ENCODE measurements at regions not wholly inside any gene's neighbourhood (a gene's known extent, or its start where the extent isn't known, plus 50 kb on each side); places are given as distances from the start of the nearest gene placed in this dataset.
"Not testable (repeated sequence)": the region's sequence is repeated elsewhere in the genome, so short reads cannot be mapped to it uniquely, and the experiment has no call there.

- Histone ChIP-seq H3K36me3 (ENCODE audit: control insufficient read depth, insufficient read depth, low read length) (no peaks in the 10 kb centered on the region), H3K4me3 (ENCODE audit: low read depth, low read length) (no peak overlapping the region), H3K27me3 (ENCODE audit: control insufficient read depth, insufficient read depth, low read length) (no peaks in the 10 kb centered on the region)
- DNase-seq (ENCODE audit: low read depth): no peak
- no peak for FAIRE-seq
- no peak for TF ChIP-seq CTCF (IDR thresholded peaks at IDR 0.05; ENCODE audit: insufficient read depth, low read length, severe bottlenecking)
Observed at GRCh38 chr21:28126521-28127174, 866.0 kb downstream of the LTN1 start.

- FAIRE-seq: no peak
- no peak for DNase-seq (ENCODE audit: low read depth)
- TF ChIP-seq CTCF (IDR thresholded peaks at IDR 0.05; ENCODE audit: insufficient read depth, low read length, severe bottlenecking): no peak
- Histone ChIP-seq H3K4me3 (ENCODE audit: low read depth, low read length) (no peak overlapping the region), H3K36me3 (ENCODE audit: control insufficient read depth, insufficient read depth, low read length) (no peaks in the 10 kb centered on the region), H3K27me3 (ENCODE audit: control insufficient read depth, insufficient read depth, low read length) (no peaks in the 10 kb centered on the region)
Observed at GRCh38 chr21:28124541-28124940, 868.1 kb downstream of the LTN1 start.

DNA sequence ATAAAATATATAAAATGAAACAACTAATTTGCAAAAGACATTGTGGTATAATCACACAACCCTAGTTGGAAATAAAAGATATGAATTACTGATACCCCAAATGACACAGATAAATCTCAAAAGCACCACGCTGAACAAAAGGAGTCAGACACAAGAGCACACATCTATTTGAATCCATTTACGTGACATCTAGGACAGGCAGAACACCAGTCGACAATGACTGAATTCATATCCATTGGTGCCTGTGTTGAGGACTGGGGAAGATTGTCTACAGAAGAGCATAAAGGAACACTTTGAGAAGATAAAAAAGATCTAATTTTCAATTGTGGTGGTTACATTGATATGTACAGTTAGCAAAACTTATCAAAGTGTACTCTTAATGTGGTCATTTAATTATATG lies 874.1 kb downstream of the LTN1 start:
- Histone ChIP-seq H3K4me3 (ENCODE audit: low read depth, low read length) (no peak overlapping the region), H3K36me3 (ENCODE audit: control insufficient read depth, insufficient read depth, low read length) (no peaks in the 10 kb centered on the region), H3K27me3 (ENCODE audit: control insufficient read depth, insufficient read depth, low read length) (no peaks in the 10 kb centered on the region)
- FAIRE-seq (no peak), DNase-seq (ENCODE audit: low read depth) (no peak)
- TF ChIP-seq CTCF (IDR thresholded peaks at IDR 0.05; ENCODE audit: insufficient read depth, low read length, severe bottlenecking): no peak

DNA sequence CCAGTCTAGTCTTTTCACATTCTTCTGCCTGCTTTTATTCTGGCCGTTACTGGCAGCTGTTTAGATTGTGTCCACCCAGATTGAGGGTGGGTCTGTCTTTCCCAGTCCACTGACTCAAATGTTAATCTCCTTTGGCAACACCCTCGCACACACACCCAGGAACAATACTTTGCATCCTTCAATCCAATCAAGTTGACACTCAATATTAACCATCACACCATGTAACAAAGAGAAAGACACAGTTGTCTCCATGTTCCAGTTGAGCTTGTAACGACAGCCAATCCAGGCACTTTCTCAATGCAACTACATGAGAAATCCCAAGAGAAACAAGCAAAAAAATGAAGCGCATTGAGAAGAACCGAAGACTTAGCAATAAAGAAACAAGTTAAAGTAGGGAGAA lies 877.7 kb downstream of the LTN1 start:
- H3K36me3 ChIP-seq (ENCODE audit: control insufficient read depth, insufficient read depth, low read length); H3K4me3 ChIP-seq (ENCODE audit: low read depth, low read length); DNase-seq (ENCODE audit: low read depth); FAIRE-seq; H3K27me3 ChIP-seq (ENCODE audit: control insufficient read depth, insufficient read depth, low read length): not testable (repeated sequence)

GRCh38 chr21:28113718-28114117 lies 879.0 kb downstream of the LTN1 start:
- FAIRE-seq (no peak), DNase-seq (ENCODE audit: low read depth) (peak; percentile 7)
- H3K4me3 ChIP-seq (ENCODE audit: low read depth, low read length): no peak overlapping the region
- TF ChIP-seq CTCF (IDR thresholded peaks at IDR 0.05; ENCODE audit: insufficient read depth, low read length, severe bottlenecking): no peak
- no peaks in the 10 kb centered on the region for H3K27me3 ChIP-seq (ENCODE audit: control insufficient read depth, insufficient read depth, low read length)
- no peaks in the 10 kb centered on the region for H3K36me3 ChIP-seq (ENCODE audit: control insufficient read depth, insufficient read depth, low read length)

DNA sequence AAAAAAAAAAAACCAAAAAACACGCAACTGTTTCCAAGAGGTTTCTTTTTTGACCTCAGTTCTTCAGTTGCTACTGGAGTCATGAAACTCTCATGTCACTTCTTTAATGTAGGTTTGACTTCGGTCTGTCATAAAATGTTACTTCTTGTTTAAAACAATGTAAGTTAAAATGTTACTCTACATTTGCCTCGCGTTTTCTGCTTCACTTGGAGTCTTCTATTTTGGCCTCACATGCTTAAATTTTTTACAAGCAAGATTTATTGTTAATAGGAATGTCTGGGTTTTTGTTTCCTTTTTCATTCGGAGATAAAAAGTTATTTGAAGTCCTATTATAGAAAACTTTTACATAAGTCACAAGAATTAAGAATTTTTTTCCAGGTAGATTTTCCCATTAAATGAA lies 880.2 kb downstream of the LTN1 start:
- Histone ChIP-seq H3K4me3 (ENCODE audit: low read depth, low read length) (no peak overlapping the region), H3K36me3 (ENCODE audit: control insufficient read depth, insufficient read depth, low read length) (no peaks in the 10 kb centered on the region), H3K27me3 (ENCODE audit: control insufficient read depth, insufficient read depth, low read length) (no peaks in the 10 kb centered on the region)
- no peak for TF ChIP-seq CTCF (IDR thresholded peaks at IDR 0.05; ENCODE audit: insufficient read depth, low read length, severe bottlenecking)
- FAIRE-seq: no peak
- DNase-seq (ENCODE audit: low read depth): no peak
